ENCODE measurements at regions not wholly inside any gene's neighbourhood (a gene's known extent, or its start where the extent isn't known, plus 50 kb on each side); places are given as distances from the start of the nearest gene placed in this dataset.

DNA sequence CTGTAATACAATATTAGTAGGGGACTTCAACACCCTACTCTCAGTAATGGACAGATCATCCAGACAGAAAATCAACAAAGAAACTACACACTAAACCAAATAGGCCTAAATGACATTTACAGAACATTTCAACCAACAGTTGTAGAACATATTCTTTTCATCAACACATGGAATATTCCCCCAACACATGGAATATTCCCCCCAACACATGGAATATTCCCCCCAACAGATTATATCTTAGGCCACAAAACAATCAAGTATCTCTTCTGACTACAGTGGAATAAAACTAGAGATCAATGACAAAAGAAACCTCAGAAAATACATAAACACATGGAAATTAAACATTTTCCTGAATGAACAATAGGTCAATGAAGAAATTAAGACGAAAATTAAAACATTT is 187.2 kb upstream of the RBBP8 start:
- TF ChIP-seq POLR2AphosphoS5 (IDR thresholded peaks at IDR 0.05; ENCODE audit: low read depth, low read length) (no peak), FOXP2 (optimal IDR thresholded peaks at IDR 0.05; ENCODE audit: borderline replicate concordance, extremely low read depth, extremely low read length, insufficient read depth) (no peak), TAF1 (IDR thresholded peaks at IDR 0.05; ENCODE audit: borderline replicate concordance, insufficient read depth, low read length) (no peak), SIN3A (IDR thresholded peaks at IDR 0.05; ENCODE audit: borderline replicate concordance, insufficient read depth, low read length) (no peak)
- TF ChIP-seq, protein P1, sequence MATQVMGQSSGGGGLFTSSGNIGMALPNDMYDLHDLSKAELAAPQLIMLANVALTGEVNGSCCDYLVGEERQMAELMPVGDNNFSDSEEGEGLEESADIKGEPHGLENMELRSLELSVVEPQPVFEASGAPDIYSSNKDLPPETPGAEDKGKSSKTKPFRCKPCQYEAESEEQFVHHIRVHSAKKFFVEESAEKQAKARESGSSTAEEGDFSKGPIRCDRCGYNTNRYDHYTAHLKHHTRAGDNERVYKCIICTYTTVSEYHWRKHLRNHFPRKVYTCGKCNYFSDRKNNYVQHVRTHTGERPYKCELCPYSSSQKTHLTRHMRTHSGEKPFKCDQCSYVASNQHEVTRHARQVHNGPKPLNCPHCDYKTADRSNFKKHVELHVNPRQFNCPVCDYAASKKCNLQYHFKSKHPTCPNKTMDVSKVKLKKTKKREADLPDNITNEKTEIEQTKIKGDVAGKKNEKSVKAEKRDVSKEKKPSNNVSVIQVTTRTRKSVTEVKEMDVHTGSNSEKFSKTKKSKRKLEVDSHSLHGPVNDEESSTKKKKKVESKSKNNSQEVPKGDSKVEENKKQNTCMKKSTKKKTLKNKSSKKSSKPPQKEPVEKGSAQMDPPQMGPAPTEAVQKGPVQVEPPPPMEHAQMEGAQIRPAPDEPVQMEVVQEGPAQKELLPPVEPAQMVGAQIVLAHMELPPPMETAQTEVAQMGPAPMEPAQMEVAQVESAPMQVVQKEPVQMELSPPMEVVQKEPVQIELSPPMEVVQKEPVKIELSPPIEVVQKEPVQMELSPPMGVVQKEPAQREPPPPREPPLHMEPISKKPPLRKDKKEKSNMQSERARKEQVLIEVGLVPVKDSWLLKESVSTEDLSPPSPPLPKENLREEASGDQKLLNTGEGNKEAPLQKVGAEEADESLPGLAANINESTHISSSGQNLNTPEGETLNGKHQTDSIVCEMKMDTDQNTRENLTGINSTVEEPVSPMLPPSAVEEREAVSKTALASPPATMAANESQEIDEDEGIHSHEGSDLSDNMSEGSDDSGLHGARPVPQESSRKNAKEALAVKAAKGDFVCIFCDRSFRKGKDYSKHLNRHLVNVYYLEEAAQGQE (IDR thresholded peaks at IDR 0.05; ENCODE audit: insufficient read depth in 1 of 2, low read depth in 2 of 2, low read length in 2 of 2): no peak

DNA sequence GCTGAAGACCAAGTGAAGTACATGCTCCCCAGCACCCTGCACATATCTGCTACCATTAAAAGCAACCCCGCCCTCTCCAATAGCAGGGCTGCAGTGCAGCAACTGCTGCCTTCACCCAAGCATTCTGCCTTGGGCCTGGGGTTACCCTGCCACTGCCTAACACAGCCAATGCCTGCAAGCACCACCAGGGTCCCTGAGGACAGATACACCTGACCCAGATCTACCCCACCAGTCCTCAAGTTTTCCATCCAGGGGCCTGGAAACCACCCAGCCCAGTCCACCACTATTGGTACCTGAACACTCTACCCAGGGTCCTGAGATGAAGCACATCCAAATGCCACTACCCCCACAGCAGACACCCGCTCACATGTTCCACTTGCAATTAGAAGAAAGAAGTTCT is 181.1 kb upstream of the RBBP8 start:
- TF ChIP-seq TAF1 (IDR thresholded peaks at IDR 0.05; ENCODE audit: borderline replicate concordance, insufficient read depth, low read length): no peak
- TF ChIP-seq, protein P1 (IDR thresholded peaks at IDR 0.05; ENCODE audit: insufficient read depth in 1 of 2, low read depth in 2 of 2, low read length in 2 of 2): no peak
- no peak for TF ChIP-seq POLR2AphosphoS5 (IDR thresholded peaks at IDR 0.05; ENCODE audit: low read depth, low read length)
- TF ChIP-seq FOXP2 (optimal IDR thresholded peaks at IDR 0.05; ENCODE audit: borderline replicate concordance, extremely low read depth, extremely low read length, insufficient read depth): no peak
- TF ChIP-seq SIN3A (IDR thresholded peaks at IDR 0.05; ENCODE audit: borderline replicate concordance, insufficient read depth, low read length): no peak

DNA sequence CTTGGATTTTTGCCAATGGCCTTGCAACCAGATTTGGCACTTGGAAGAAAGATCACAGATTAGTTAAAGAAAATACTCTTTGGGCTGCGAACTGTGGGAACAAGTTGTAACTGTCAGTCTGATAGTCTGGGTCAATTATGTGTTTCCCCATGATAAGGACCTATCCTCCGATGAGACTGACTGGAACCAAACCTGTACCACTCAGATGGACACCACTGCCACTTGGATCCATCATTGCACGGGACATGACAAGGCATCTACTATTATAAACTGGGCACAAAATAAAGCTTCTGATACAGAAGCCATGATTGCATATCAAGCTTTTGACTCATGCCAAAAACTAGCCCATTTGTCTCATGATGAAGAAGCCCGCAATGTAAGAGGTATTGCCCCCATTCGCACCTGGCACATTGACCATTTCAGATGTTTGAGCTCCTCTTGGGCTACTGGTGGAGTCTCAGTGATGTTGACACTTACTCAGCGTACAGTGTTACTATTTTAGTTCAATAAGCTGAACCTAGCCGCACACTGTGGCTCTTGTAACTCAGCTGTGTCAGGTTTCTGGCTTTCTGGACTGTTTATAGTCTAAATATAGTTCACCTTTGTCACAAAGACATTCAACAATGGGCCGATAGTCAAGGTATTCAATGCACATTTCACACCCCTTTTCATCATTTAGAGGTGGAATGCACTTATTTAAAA is 179.8 kb upstream of the RBBP8 start:
- TF ChIP-seq, protein P1 (IDR thresholded peaks at IDR 0.05; ENCODE audit: insufficient read depth in 1 of 2, low read depth in 2 of 2, low read length in 2 of 2): no peak
- TF ChIP-seq TAF1 (IDR thresholded peaks at IDR 0.05; ENCODE audit: borderline replicate concordance, insufficient read depth, low read length) (no peak), SIN3A (IDR thresholded peaks at IDR 0.05; ENCODE audit: borderline replicate concordance, insufficient read depth, low read length) (no peak)

DNA sequence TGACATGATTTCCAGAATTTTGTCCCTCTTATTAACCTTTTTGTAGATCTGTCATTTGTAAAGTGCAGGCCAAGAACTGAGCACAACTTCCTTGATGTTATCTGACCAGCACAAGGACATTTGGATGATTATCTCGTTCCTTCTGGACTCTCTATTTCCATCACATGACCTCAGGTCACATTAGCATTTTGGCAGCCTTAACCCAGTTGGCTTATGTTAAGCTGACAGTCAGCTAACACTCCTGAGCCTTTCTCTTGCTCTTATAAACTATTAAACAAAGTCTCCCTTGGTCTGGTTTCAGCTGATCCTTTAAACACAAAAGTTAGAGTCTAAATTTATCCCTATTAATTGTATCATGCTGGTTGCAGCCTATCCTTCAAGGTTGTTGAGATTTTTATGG is 167.2 kb upstream of the RBBP8 start:
- TF ChIP-seq POLR2AphosphoS5 (IDR thresholded peaks at IDR 0.05; ENCODE audit: low read depth, low read length) (no peak), FOXP2 (optimal IDR thresholded peaks at IDR 0.05; ENCODE audit: borderline replicate concordance, extremely low read depth, extremely low read length, insufficient read depth) (no peak), SIN3A (IDR thresholded peaks at IDR 0.05; ENCODE audit: borderline replicate concordance, insufficient read depth, low read length) (no peak), TAF1 (IDR thresholded peaks at IDR 0.05; ENCODE audit: borderline replicate concordance, insufficient read depth, low read length) (no peak)
- TF ChIP-seq, protein P1 (IDR thresholded peaks at IDR 0.05; ENCODE audit: insufficient read depth in 1 of 2, low read depth in 2 of 2, low read length in 2 of 2): no peak

DNA sequence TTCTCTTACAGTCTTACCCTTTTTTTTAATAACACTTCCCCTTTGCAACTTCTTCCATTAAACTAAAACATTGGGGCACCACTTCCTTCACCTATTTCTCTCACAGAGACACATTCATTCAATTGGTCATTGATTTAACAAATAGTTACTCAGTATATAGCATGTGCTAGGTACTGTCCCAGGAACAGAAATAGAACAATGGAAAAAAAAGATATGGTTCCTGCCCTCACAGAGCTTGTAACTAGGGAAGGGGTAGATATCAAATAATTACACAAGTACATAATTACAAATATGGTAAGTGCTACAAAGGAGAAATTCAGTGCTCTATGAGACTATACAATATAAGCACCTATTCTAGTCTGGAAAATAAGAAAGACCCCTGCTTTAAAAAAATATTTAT is 165.5 kb upstream of the RBBP8 start:
- TF ChIP-seq TAF1 (IDR thresholded peaks at IDR 0.05; ENCODE audit: borderline replicate concordance, insufficient read depth, low read length): no peak
- no peak for TF ChIP-seq SIN3A (IDR thresholded peaks at IDR 0.05; ENCODE audit: borderline replicate concordance, insufficient read depth, low read length)
- TF ChIP-seq, protein P1 (IDR thresholded peaks at IDR 0.05; ENCODE audit: insufficient read depth in 1 of 2, low read depth in 2 of 2, low read length in 2 of 2): no peak
- TF ChIP-seq POLR2AphosphoS5 (IDR thresholded peaks at IDR 0.05; ENCODE audit: low read depth, low read length): no peak
- TF ChIP-seq FOXP2 (optimal IDR thresholded peaks at IDR 0.05; ENCODE audit: borderline replicate concordance, extremely low read depth, extremely low read length, insufficient read depth): no peak
